PC-3 (cell line): ENCODE measurements at regions not wholly inside any gene's neighbourhood (a gene's known extent, or its start where the extent isn't known, plus 50 kb on each side); places are given as distances from the start of the nearest gene placed in this dataset.

ENCODE experiments used
- CTCF ChIP-seq: fragments of 300-600 bp; sonication (generic); conservative IDR thresholded peaks from 2 replicates; pipeline ENCODE4 v1.5.1; 2017; ENCODE audit warnings: antibody characterized with exemption, low read depth, mild to moderate bottlenecking, low read length
- EZH2phosphoT487 ChIP-seq: fragments of 300-600 bp; sonication (generic); IDR thresholded peaks from 2 replicates; pipeline ENCODE4 v1.6.1; 2018; ENCODE audit warnings: mild to moderate bottlenecking, antibody characterized with exemption, low read length, borderline replicate concordance

- TF ChIP-seq CTCF (no peak), EZH2phosphoT487 (no peak)
Observed at GRCh38 chrX:137749246-137749645, 183.3 kb downstream of the ZIC3 start.
